ENCODE measurements at regions not wholly inside any gene's neighbourhood (a gene's known extent, or its start where the extent isn't known, plus 50 kb on each side); places are given as distances from the start of the nearest gene placed in this dataset.

- intact Hi-C loops (cut with DNase I), result no loop called here
- no peak for TF ChIP-seq CTCF (IDR thresholded peaks at IDR 0.05)
- no peak overlapping the region for H3K4me3 ChIP-seq
- WGBS, 3 donors, result 82 to 91% (median 89%) methylated on average over 7 of the region's 7 CpGs
- no peaks in the 10 kb centered on the region for H3K36me3 ChIP-seq (ENCODE audit: insufficient read depth in 1 of 2, low read depth in 1 of 2)
- ATAC-seq (no peak), DNase-seq (no peak)
- H3K9me3 ChIP-seq, result no peaks in the 10 kb centered on the region
- no peaks in the 10 kb centered on the region for H3K4me1 ChIP-seq
- no peaks in the 10 kb centered on the region for H3K27me3 ChIP-seq (ENCODE audit: insufficient read depth in 3 of 3, low read length in 2 of 3)
- H3K27ac ChIP-seq, result no peak overlapping the region
These were observed 259.1 kb downstream of the TMEM167A start for GRCh38 chr5:82817897-82818676.

DNA sequence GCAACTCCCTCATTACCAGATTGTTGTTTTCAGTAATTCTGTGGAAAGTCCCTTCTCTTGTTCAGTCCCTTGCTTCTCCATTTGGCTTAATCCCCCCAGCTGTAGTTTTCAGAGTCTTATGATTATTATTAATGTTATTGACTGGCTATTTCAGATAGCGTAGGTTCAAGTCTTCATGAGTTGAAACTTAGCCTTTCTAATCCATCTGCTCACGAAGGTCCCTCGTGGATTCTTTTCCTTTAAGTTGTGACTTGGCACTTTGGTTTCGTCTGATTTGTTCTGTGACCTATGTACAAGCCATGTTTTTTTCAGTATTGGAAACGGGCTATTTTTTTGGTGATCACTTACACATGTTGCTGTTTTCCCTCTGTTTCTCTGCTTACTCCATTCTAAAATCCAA lies 260.3 kb downstream of the TMEM167A start:
- Histone ChIP-seq H3K36me3 (ENCODE audit: insufficient read depth in 1 of 2, low read depth in 1 of 2) (no peaks in the 10 kb centered on the region), H3K27me3 (ENCODE audit: insufficient read depth in 3 of 3, low read length in 2 of 3) (no peaks in the 10 kb centered on the region), H3K9me3 (no peaks in the 10 kb centered on the region), H3K27ac (no peak overlapping the region), H3K4me1 (no peaks in the 10 kb centered on the region), H3K4me3 (no peak overlapping the region)
- ATAC-seq, result no peak
- TF ChIP-seq CTCF (IDR thresholded peaks at IDR 0.05), result no peak
- DNase-seq, result no peak
- 82 to 85% (median 83%) methylated on average over 5 of the region's 5 CpGs for WGBS, 3 donors
- intact Hi-C loops (cut with DNase I), result no loop called here

GRCh38 chr5:82815871-82816270 lies 261.3 kb downstream of the TMEM167A start:
- intact Hi-C loops (cut with DNase I), result no loop called here
- no peaks in the 10 kb centered on the region for H3K36me3 ChIP-seq (ENCODE audit: insufficient read depth in 1 of 2, low read depth in 1 of 2)
- no peak for DNase-seq
- WGBS, 3 donors, result 13 to 23% (median 21%) methylated on average over 1 of the region's 1 CpG
- TF ChIP-seq CTCF (IDR thresholded peaks at IDR 0.05), result no peak
- H3K4me3 ChIP-seq, result no peak overlapping the region
- no peaks in the 10 kb centered on the region for H3K9me3 ChIP-seq
- H3K27me3 ChIP-seq (ENCODE audit: insufficient read depth in 3 of 3, low read length in 2 of 3), result no peaks in the 10 kb centered on the region
- no peak overlapping the region for H3K27ac ChIP-seq
- ATAC-seq, result no peak
- no peaks in the 10 kb centered on the region for H3K4me1 ChIP-seq

GRCh38 chr5:82813861-82814260 lies 263.3 kb downstream of the TMEM167A start:
- no peaks in the 10 kb centered on the region for H3K36me3 ChIP-seq (ENCODE audit: insufficient read depth in 1 of 2, low read depth in 1 of 2)
- no peaks in the 10 kb centered on the region for H3K27me3 ChIP-seq (ENCODE audit: insufficient read depth in 3 of 3, low read length in 2 of 3)
- ATAC-seq (no peak), DNase-seq (no peak)
- TF ChIP-seq CTCF (IDR thresholded peaks at IDR 0.05), result no peak
- no peak overlapping the region for H3K4me3 ChIP-seq
- 72 to 77% (median 75%) methylated on average over 4 of the region's 4 CpGs for WGBS, 3 donors
- intact Hi-C loops (cut with DNase I), result no loop called here
- no peak overlapping the region for H3K27ac ChIP-seq
- no peaks in the 10 kb centered on the region for H3K9me3 ChIP-seq
- no peaks in the 10 kb centered on the region for H3K4me1 ChIP-seq

GRCh38 chr5:82812575-82812974 lies 264.6 kb downstream of the TMEM167A start:
- intact Hi-C loops (cut with DNase I), result no loop called here
- WGBS, 3 donors, result 92 to 96% (median 94%) methylated on average over 2 of the region's 2 CpGs
- no peaks in the 10 kb centered on the region for H3K9me3 ChIP-seq

More at GRCh38 chr5:82812575-82812974, 264.6 kb downstream of the TMEM167A start:
- Histone ChIP-seq H3K27me3 (ENCODE audit: insufficient read depth in 3 of 3, low read length in 2 of 3) (no peaks in the 10 kb centered on the region), H3K27ac (no peak overlapping the region), H3K4me3 (no peak overlapping the region), H3K36me3 (ENCODE audit: insufficient read depth in 1 of 2, low read depth in 1 of 2) (no peaks in the 10 kb centered on the region), H3K4me1 (no peaks in the 10 kb centered on the region)
- DNase-seq (no peak), ATAC-seq (no peak)
- TF ChIP-seq CTCF (IDR thresholded peaks at IDR 0.05), result no peak

All from psoas muscle (tissue), 7 donors.